ENCODE measurements at regions not wholly inside any gene's neighbourhood (a gene's known extent, or its start where the extent isn't known, plus 50 kb on each side); places are given as distances from the start of the nearest gene placed in this dataset.
A peak's percentile ranks its signal among the peaks of the same experiment; 100 is the strongest.

- DNase-seq (ENCODE audit: low read depth, low spot score), result peak; percentile 42
Observed at GRCh38 chr15:70327856-70328678, 230.3 kb upstream of the TLE3 start.

GRCh38 chr15:70327328-70327855, 229.7 kb upstream of the TLE3 start:
- no peak for DNase-seq (ENCODE audit: low read depth, low spot score)

DNA sequence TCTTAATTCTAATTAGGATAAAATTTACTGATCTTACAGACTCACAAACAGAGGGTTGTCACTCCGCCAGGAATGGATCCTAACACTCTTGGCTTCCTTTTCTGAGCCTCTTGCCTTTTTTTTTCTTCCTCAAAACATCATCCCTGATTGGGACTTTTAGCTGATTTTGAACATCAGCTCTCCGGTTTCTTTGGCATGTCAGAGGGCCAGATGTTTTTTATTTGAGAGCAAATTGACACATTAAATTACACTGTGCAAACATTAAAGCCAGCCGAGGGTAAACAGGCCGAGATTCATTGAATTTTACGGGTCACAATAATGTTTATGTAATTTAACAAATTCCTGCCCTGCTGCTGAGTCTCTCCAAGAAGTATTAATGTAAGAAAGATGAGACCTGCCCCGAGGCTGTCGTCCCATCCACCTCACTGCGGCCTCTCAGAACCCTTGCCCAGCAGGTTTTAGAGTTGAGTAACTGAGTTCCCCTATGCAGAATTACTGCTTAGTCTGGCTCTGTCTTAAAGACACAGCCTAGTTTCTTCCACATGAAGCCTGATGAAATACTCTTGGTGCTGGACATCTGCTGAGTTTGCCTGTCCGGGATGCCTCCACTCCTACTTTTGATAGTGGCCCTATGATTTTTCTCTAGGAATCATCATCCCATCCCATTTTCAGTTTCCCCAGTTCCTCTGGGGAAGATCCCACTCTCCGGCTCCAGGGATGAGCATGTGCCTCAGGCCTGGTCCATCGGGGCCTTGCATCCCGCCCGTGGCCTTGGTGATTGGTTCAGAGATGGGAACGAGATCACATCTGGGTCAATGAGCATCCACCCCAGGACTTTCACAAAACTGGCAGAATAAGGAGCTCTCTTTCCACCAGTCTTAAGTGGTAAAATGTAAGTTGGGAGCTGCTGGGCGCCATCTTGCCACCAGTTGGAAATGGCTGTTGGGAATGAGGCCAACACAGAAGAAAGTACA, 226.6 kb upstream of the TLE3 start:
- peak; percentile 82 for DNase-seq (ENCODE audit: low read depth, low spot score)

DNA sequence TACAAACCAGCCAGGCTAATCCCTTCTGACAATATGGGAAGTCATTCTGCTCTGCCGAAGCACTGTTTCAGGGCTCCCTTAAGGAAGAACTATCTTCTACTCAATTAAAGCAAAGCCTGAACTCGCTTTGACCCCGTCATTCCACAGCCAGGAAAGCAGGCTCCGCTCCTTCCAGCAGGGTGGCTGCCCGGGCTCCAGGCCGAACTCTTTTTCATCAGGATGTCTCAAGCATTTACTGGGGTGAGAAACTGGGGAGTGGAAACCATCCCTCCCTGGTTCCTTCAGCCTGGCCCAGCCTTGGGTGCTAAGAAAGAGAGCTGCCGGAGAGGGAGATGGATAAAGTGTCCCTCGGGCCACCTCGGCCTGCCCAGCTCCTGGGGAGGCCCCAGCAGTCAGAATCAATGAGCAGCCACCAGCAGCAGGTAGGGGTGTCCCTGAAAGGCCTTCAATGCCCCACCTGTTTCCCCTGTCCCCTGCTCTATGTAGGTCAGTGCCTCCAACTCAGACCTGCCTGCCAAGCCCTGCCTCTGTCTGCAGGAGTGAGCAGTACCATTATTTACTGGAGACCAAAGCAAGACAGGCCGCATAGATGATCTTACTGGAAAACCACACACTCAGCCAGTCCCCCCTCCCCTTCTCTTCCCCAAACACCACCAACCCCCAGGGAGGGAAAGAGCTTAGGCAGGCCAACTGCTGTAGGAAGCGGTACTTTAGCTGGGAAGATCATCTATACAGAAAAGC, 225.6 kb upstream of the TLE3 start:
- DNase-seq (ENCODE audit: low read depth, low spot score), result no peak

DNA sequence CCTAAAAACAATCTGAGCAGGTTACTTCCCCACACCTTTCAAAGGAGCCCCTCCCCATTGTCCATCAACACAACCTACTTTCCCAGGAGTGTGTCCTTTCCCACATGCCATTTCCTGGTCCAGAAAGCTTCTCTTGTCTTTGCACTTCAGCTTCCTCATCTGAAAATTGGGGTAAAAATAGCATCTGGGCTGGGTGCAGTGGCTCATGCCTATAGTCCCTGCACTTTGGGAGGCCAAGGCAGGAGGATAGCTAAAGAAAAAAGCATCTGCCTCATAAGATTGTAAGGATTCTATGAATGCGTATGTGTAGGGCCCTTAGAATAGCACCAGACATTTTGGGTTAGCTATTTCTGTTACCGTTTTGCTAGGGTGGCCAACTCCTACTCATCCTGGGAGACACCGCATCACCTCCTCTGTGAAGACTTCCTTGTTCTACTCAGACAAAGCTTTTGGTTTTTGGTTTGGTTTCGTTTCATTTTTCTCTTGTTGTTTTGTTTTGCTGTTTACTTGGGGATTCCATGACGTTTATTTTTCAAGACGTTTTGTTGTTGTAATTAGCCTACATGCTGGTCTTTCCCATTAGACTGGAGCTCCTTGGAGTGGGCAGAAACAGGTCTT, 224.4 kb upstream of the TLE3 start:
- DNase-seq (ENCODE audit: low read depth, low spot score), result no peak

DNA sequence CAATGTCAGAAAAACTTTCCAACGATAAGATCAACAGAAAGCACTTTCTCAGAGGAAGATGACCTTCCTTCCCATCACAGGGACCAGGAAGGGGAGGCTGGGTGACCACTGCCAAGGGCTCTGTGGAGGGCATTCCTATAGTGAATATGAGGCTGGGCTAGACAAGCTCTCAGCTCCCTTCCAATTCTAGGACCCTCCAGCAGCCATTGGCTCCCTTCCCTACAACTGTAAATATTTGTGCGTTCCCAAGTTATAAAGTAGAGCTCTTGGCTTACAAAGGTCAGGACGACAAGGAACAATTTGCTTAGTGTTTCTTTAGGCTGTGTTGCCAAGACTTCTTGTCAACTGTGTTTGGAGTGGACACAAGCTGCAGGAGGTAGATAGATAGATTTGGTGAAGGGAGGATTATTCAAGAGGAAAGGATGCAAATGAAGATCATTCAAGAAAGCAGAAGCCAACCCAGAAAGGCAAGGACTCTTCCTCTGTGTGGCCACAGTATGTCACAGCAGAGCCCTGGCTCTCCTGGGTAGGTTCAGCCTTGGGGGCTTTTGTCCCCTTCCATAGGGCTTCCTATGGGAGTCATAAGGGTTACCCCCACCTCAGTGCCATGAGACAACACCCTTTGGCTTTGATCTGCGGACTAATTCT, 223.6 kb upstream of the TLE3 start:
- DNase-seq (ENCODE audit: low read depth, low spot score), result no peak

GRCh38 chr15:70320482-70320881, 222.8 kb upstream of the TLE3 start:
- no peak for DNase-seq (ENCODE audit: low read depth, low spot score)

DNA sequence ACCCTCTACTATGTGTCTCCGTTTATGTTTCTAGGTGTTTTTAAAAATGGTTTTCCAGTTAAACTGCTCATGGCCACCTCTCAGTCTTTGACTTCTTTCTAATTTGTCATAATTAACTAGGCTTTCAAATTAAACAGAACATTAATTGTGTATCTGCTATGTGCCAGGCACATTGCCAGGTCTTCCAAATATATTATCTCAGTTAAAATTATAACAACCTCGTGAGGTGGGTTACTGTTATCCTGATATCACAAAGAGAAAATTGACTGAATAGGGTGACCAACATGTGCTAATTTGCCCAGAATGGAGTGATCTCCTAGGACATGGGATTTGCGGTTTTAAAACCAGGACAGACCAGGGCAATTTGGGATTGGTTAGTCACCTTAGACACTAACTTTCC, 222.4 kb upstream of the TLE3 start:
- DNase-seq (ENCODE audit: low read depth, low spot score), result no peak

DNA sequence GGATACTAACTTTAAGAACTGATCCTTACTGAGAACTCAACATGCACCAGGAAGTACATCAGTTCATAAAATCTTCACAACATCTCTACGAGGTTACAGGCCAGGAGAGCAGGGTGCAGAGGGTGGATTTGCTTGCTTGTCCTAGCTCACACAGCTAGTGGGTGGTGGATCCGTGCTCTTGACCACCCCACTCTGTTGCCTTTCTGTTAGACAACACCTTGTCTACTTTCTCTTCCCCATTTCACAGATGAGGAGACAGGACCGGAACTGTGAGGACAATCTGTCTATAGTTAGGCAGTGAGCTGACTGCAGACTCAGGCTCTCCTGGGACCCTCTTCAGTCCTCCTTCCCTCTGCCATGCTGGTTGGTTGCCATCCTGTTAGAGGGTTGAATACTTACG, 221.7 kb upstream of the TLE3 start:
- no peak for DNase-seq (ENCODE audit: low read depth, low spot score)

- DNase-seq (ENCODE audit: low read depth, low spot score), result no peak
Observed at GRCh38 chr15:70318594-70319465, 221.1 kb upstream of the TLE3 start.

DNA sequence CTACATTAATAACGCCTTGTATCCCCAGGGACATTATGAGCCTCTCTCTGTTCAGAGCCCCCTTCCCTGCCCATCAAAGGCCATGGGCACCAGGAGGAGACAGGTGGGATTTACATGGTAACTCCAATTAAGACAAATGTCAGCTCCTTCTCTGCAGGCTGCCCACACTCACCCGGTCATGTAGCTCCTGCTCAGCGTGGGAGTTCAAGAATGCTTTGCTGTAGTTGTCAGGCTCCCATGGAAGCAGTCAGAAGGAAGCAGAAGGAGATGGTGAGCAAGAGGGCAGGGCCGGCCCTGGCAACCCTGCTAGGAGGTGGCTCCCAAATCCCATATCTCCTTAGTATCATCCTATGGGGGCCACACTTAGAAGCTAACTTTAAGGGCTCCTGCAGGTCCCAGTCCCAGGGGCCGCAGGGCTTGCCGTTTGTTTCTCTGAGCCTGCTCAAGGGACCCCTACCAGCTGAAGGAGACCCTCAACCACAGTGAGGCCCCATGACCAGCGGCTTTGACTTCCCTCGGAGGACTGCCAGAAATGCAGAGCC, 218.4 kb upstream of the TLE3 start:
- DNase-seq (ENCODE audit: low read depth, low spot score), result no peak

DNA sequence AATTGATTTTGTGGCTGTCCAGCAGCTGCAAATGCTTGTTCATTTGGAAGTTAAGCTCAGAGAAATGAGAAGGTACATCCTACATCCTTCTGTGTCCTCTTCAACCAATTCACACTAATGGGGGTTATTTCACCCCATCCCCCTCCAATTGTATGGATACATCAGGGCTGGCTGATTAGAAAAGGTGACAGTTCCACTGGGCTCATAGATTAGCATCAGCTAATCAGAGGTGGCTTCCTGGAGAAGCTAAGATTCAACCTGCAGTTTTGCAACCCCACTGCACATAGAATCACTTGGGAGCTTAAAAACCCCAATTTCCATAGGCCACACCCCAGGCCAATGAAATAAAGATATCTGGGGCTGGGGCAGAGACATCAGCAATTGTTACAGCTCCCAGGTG, 217.7 kb upstream of the TLE3 start:
- no peak for DNase-seq (ENCODE audit: low read depth, low spot score)

GRCh38 chr15:70314688-70315087, 217.0 kb upstream of the TLE3 start:
- no peak for DNase-seq (ENCODE audit: low read depth, low spot score)

DNA sequence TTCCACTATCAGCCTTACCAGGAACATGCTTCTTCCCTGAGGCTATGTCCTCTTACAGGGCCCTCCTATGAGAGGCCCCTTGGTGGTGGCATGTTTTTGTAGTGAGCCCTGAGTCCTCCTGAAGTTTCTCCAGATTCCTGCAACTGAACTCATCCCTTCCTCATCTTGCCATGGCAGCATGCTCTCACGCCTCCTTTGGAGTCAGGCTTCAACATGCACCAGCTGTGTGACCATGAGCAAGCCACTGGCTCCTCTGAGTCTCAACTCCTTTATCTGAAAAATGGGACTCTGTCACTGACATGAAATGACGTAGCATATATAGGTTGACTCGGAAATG, 216.3 kb upstream of the TLE3 start:
- DNase-seq (ENCODE audit: low read depth, low spot score), result no peak

DNA sequence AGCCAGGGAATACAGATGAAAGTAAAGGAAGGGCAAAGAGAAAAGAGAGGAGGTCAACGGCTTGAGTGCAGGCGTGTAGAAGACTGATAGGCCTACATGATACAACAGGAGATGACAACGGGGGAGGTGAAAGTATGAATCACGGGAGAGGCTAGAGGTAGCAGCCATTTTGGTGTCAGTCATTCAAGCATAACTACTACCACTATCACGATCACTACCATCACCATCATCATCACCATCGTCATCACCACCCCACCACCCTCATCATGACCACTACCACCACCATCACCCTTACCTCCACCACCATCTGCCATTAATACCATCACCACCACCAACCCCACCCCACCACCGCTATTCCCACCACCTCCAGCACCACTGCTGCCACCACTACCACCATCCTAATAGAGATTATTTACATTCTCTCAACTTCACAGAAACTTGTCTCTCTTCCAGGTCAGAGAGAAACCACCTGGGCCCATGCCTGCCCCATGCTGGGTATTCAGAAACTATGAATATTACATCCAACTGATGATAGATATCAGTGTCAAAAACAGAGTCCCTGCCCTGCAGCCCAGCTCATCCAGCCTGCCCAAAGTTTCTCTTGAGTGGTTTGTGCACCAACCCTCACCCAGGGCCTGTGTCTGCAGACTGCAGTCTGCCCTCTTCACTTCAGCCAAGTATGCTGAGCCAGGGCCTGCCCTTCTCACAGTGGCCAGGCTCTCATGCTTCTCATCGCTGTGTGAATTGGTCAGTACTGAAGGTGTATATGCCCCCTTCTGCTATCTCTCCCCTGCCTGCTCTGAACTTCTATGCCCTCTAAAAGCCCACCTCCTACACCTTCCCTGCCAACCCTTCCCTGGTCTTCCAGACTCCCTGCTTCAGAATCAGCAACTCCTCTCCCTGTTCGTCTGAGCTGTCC, 215.6 kb upstream of the TLE3 start:
- no peak for DNase-seq (ENCODE audit: low read depth, low spot score)

- DNase-seq (ENCODE audit: low read depth, low spot score), result no peak
Observed at GRCh38 chr15:70311821-70312220, 214.1 kb upstream of the TLE3 start.

- no peak for DNase-seq (ENCODE audit: low read depth, low spot score)
Observed at GRCh38 chr15:70309716-70310115, 212.0 kb upstream of the TLE3 start.

- DNase-seq (ENCODE audit: low read depth, low spot score), result no peak
Observed at GRCh38 chr15:70308735-70309434, 211.2 kb upstream of the TLE3 start.

Data from brain pericyte (primary cell).